GM12891 (cell line): ENCODE measurements at regions not wholly inside any gene's neighbourhood (a gene's known extent, or its start where the extent isn't known, plus 50 kb on each side); places are given as distances from the start of the nearest gene placed in this dataset.

Experiments
- DNase-seq: peaks from one replicate; pipeline ENCODE4 v3.0.0; 2011; ENCODE audit warnings: low spot score; ENCODE audit not compliant: insufficient read length
- FAIRE-seq: peaks from 2 replicates; lab custom pipeline; 2011; peaks lifted over from hg19 to GRCh38; lab: Jason Lieb, UNC
- PAX5 ChIP-seq: IDR thresholded peaks from 2 replicates; pipeline ENCODE4 v1.6.1; 2011; ENCODE audit warnings: low read length, moderate library complexity, mild to moderate bottlenecking; ENCODE audit not compliant: insufficient read depth, severe bottlenecking
- POLR2A ChIP-seq: IDR thresholded peaks from 2 replicates; pipeline ENCODE4 v1.6.1; 2011; ENCODE audit warnings: low read depth, low read length, control low read depth
- POLR2AphosphoS5 ChIP-seq: IDR thresholded peaks from 2 replicates; pipeline ENCODE4 v1.6.1; 2011; ENCODE audit warnings: low read depth, low read length, control low read depth
- POU2F2 ChIP-seq: IDR thresholded peaks from 2 replicates; pipeline ENCODE4 v1.6.1; 2011; ENCODE audit warnings: low read depth, mild to moderate bottlenecking, control low read depth, low read length, moderate library complexity
- SPI1 ChIP-seq: IDR thresholded peaks from 2 replicates; pipeline ENCODE4 v1.6.1; 2011; ENCODE audit warnings: low read depth, low read length, control low read depth
- TAF1 ChIP-seq: IDR thresholded peaks from 2 replicates; pipeline ENCODE4 v1.6.1; 2011; ENCODE audit warnings: low read depth, low read length, control low read depth

GRCh38 chr7:67678419-67678818 is 681.8 kb downstream of the TYW1 start:
- TF ChIP-seq POLR2A (no peak), TAF1 (no peak), PAX5 (no peak), SPI1 (no peak), POLR2AphosphoS5 (no peak), POU2F2 (no peak)
- DNase-seq (no peak), FAIRE-seq (no peak)

- no peak for DNase-seq
- TF ChIP-seq POU2F2 = no peak
- TF ChIP-seq PAX5 = no peak
- TF ChIP-seq POLR2A = no peak
- TF ChIP-seq POLR2AphosphoS5 = no peak
- TF ChIP-seq SPI1 = no peak
- no peak for TF ChIP-seq TAF1
- FAIRE-seq = no peak
These were observed 687.0 kb downstream of the TYW1 start for GRCh38 chr7:67683628-67684027.

DNA sequence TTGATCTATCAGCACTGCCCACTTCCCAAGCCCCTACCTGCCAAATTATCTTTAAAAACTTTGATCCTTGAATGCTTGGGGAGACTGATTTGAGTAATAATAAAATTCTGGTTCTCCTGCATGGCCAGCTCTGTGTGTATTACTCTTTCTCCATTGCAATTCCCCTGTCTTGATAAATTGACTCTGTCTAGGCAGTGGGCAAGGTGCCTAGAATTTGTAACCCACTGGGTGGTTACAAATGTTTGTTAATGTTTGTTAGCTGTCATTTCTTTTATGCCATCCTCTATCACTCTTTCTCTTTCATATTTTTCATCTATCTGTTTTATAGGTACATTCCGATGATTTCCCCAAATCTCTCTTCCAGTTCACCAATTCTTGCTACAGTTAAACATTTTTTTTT is 694.1 kb downstream of the TYW1 start:
- FAIRE-seq (no peak), DNase-seq (no peak)
- no peak for TF ChIP-seq POLR2AphosphoS5
- TF ChIP-seq POU2F2 = no peak
- no peak for TF ChIP-seq SPI1
- TF ChIP-seq PAX5 = no peak
- TF ChIP-seq POLR2A = no peak
- TF ChIP-seq TAF1 = no peak

DNA sequence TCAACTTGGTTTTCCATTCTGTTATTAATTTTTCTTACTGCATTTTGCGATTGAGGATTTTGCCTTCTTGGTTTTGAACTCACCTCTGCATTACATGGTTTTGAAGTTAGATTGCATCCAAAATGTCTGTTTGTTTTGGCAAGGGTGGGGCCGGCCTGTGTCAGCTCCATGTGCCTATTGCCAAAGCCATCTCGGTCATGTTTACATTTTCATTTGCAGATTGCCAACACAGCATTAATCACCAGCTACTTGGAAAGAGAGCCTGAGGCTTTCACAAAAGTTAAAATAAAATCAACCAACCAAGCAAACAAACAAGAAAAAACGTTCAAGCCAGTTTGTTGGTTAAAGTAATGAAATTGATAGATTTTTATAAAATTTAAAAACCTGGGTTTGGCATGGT is 695.8 kb downstream of the TYW1 start:
- FAIRE-seq (no peak), DNase-seq (no peak)
- TF ChIP-seq PAX5 (no peak), POU2F2 (no peak), POLR2A (no peak), TAF1 (no peak)

DNA sequence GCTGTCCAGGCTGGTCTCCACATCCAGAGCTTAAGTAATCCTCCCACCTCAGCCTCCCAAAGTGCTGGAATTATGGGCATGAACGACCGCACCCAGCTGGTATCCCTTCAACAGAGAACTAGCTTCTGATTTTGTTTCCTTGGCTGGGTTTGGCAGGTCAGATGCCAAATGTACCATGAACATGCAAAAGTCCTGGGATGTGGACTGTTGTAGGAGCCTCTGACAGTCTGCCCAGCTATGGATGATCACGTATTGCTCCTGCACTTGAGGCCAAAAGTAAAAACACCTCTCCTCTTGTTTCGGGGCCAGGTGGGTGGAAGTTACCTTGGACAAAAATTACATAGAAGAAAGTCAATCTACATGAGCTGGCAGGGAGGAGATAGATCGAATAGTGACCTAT is 699.5 kb downstream of the TYW1 start:
- DNase-seq (no peak), FAIRE-seq (no peak)
- TF ChIP-seq PAX5 (no peak), SPI1 (no peak), TAF1 (no peak), POLR2AphosphoS5 (no peak), POU2F2 (no peak), POLR2A (no peak)

DNA sequence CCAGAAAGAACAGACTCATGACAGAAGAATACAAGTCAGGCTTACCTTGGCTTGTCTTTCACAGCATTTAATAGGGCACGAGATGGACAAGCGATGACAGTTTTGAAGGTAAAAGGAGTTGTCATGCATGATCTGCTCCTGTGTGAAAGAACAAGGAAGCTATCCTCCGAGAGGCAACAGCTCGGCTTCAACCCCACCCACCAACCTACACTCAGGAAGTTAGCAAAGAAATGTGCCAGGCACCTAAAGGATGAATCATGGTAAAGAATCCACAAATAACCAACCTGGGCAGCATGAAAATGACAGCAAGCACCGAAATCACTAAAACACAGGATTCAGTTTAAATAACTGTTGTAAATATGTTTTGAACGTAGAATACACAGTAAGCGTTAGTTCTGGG is 700.2 kb downstream of the TYW1 start:
- no peak for TF ChIP-seq POLR2AphosphoS5
- no peak for TF ChIP-seq SPI1
- TF ChIP-seq PAX5 = no peak
- TF ChIP-seq POLR2A = no peak
- no peak for TF ChIP-seq POU2F2
- no peak for TF ChIP-seq TAF1
- no peak for DNase-seq
- FAIRE-seq = no peak

DNA sequence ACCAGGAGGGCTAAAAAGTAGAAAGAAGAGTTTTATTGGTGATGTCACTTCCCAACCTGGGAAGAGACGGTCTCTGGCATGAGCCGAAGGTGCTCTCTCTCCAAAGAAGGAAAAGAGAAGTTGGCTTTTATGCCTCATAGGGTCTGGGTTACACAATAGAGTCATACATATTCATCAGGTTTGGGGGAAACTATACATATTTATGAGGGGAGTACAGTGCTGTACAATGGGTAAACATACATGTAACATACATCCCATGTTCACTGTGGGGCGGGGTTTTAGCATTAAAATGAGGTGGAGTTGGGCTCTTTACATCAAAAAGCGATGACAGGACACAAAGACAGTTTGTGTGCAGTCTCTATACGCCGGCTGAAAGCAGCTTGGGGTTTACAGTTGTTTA is 701.7 kb downstream of the TYW1 start:
- no peak for DNase-seq
- TF ChIP-seq POLR2A (no peak), POU2F2 (no peak), POLR2AphosphoS5 (no peak), SPI1 (no peak), PAX5 (no peak), TAF1 (no peak)
- FAIRE-seq = no peak

DNA sequence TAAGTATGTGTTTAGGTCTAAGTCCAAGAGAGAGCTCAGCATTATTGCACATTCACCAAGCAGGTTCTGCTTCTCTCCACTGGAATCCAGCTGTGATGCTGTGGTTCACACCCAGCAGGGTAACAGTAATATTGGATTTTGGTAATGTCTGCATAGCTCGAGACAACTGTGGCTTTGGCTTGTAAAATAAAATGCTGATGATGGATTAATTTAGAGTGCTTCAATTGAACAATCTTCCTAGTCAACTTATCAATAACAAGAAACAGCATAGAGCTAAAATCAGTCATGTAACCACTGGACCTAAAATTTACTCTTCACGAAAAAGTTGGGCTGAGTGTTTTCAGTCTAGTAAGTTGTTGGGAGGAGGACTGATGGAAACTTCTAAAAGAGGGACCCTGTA is 709.2 kb downstream of the TYW1 start:
- TF ChIP-seq POLR2AphosphoS5 (no peak), TAF1 (no peak), PAX5 (no peak), SPI1 (no peak), POLR2A (no peak), POU2F2 (no peak)
- DNase-seq (no peak), FAIRE-seq (no peak)

DNA sequence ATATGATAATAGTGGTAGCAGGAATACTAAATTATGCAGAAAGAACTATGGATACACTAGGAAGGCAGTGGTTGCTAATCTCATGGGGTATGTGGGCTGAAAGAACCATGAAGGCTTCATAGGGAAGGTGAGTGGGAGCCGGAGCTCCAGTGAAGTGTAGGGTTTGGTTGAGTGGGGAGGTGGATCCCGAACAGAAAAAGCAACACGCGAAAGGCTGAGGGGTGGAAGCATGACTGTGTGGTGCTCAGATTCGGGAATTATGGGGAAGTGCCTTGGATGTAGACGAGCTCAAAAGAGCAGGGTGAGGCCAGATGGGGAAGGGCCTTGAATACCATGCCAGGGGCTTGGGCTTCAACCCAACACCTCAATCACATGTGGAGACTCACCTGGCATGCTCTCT is 715.1 kb downstream of the TYW1 start:
- TF ChIP-seq POLR2A = no peak
- FAIRE-seq = no peak
- no peak for DNase-seq

GRCh38 chr7:67713451-67714056 is 716.9 kb downstream of the TYW1 start:
- DNase-seq (no peak), FAIRE-seq (no peak)
- TF ChIP-seq PAX5 (no peak), POU2F2 (no peak), SPI1 (no peak), TAF1 (no peak), POLR2AphosphoS5 (no peak), POLR2A (no peak)
